GM18499 (cell line): ENCODE measurements at regions not wholly inside any gene's neighbourhood (a gene's known extent, or its start where the extent isn't known, plus 50 kb on each side); places are given as distances from the start of the nearest gene placed in this dataset.

ENCODE experiments used
- ATAC-seq: cut with Tn5 transposase; IDR thresholded peaks from one replicate; pipeline ENCODE4 v1.9.1; 2021; ENCODE audit warnings: moderate number of reproducible peaks; ENCODE audit not compliant: insufficient read depth, unreplicated experiment

- ATAC-seq, result no peak
Measured at GRCh38 chr4:57652779-57653178, 542.6 kb upstream of the IGFBP7 start.

DNA sequence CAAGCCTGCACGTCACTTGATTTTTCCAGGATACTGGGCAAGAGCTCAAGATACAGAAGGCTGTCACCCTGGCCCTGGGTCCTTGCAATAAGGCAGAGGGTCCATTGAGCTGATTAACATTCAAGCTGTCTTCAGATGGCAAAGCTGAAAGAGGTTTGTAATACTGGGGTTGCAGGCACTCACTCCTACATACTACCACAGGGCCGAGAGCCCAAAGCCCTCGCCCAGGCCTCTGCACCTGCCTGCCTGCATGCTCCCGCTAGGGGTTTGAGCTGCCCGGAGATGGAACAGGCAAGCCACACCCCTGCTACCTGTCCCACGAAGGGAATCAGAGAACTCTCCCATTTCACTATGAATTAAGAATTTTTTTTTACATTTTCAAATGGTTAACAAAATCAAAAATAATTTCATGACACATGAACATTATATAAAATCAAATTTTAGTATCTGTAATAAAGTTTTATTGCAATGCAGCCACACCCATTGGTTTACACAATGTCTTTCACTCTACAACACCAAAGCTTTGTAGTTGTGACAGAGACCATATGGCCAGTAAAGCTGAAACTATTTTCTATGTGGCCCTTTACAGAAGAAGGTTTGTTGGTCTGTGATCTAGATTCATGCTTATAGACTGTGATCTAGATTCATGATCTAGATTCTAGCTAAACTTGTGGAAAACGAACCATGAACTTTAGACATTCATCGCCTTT is 530.4 kb upstream of the IGFBP7 start:
- no peak for ATAC-seq

DNA sequence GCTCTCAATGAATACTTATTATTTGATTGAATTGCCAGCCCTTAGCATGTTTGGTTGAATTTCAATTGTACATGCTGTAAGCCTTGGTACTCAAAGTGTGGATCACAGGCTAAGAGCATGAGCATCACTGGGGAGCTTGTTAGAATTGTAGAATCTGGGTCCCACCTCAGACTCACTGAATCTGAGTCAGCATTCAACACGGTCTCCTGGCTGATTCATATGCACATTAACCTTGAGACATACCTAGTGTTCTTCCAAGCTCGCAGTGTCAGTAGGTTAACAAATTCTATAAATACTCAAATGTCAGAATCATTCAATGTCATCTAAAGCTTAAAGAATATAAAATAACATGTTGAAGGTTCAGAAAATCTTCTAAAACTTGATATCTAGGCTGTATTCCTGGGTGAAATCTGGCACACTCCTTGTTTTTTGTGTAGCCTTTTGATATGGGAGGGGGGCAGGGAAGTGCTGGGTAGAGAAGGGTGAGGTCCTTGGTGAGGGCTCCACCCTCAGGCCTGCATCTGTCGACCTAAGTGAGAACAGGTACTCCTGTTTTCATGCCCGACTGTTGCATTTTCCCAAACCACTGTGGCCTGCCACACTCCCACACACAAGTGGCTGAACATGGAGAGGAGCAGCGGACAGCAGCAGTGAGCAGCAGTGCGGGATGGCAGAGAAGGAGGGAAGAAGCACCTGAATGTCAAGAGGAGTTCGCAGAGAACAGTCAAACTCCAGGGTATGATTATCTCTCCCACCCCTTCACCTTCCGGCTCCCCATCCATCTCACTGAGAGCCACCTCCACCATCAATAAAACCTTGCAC is 529.6 kb upstream of the IGFBP7 start:
- ATAC-seq, result no peak

DNA sequence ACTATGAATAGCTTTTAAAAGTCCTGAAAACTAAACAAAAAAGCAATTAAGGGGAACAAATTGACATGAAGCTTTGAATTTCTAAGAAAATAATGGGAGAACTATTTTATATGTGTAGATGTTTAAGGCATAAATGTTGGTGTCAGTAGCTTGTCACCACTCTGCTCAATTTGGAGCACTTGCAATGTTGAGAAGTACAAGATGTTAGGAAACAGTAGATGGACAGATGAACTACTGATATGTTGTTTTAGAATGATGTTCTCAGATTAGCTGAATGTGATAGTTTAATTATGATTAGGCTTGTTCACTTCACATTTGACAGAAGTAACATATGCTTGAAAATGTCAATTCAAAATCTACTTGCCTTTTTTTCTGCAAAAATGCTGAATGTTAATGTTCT is 525.7 kb upstream of the IGFBP7 start:
- no peak for ATAC-seq

- no peak for ATAC-seq
Measured at GRCh38 chr4:57633212-57633859, 523.2 kb upstream of the IGFBP7 start.

- no peak for ATAC-seq
Measured at GRCh38 chr4:57632564-57632963, 522.4 kb upstream of the IGFBP7 start.

DNA sequence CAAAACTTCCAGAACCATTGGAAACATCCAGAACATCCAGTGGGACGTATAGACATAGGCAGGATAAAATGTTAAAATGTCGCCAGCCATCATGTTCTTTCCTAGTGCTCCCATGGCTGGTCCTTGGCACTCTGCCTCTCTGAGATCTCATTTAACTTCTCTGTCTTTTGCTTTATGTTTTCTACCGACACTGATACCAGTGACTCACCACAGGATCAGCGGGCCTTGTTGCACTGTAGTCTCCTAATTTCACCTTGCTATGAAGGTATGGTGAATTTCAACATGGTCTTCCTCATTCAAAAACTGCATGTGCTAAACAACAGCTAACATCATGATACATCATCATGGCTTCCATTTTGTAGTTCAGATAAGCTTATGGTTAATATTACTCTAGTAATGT is 521.0 kb upstream of the IGFBP7 start:
- no peak for ATAC-seq

DNA sequence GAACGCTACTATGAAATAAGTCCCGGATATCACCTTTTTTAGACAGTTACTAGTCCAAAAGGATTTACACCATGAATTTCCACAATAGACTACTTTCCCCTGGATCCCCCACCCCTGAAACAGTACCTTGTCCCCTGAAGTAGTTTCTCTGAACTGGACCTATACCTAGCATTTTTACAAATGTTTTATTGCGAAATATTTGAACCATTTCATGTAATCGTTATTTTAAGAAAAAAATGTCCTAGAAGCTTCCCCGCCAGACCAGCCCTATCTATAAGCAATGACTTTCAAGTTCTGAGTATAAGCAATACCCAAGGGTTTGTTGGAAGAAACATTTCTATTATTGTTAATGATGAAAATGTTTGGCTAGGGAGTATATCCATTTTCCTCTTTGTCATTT is 517.8 kb upstream of the IGFBP7 start:
- ATAC-seq, result no peak

GRCh38 chr4:57614257-57614932 is 504.2 kb upstream of the IGFBP7 start:
- no peak for ATAC-seq

DNA sequence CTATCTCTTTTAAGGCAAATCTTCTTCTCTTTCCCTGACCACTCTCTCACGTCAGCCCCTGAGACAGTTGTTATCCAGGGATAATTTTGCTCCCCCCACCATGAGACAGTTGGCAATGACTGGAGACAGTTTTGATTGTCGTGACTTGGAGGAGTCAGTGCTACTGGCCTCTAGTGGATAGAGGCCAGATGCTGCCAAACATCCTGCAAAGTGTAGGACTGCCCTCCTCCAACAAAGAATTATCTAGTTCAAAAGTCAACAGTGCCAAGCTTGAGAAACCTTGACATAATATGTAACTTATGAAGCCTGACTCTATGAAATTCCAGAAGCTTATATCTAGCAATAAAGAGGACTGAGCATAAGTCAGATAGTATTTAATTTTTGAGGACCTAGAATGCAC is 502.1 kb upstream of the IGFBP7 start:
- ATAC-seq, result no peak

GRCh38 chr4:57607566-57608180 is 497.5 kb upstream of the IGFBP7 start:
- no peak for ATAC-seq

- no peak for ATAC-seq
Measured at GRCh38 chr4:57605376-57605775, 495.2 kb upstream of the IGFBP7 start.

DNA sequence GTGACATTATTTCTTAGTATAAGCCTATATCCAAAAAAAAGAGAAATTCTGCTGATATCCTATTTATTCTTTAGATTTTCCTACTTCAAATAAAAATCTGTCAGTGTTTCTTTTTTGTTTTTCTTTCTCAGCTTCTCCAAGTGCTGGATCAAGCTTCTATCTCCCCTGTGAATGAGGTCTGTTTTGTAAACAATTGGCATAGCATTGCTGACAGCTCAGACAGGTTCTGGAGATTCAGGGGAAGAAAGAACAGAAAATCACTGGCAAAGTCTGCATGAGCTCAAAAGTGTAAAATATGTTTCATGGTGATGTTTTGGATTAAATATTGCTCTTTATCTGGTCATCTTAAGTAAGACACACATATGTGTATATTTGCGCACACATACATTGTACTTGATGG is 492.0 kb upstream of the IGFBP7 start:
- no peak for ATAC-seq

DNA sequence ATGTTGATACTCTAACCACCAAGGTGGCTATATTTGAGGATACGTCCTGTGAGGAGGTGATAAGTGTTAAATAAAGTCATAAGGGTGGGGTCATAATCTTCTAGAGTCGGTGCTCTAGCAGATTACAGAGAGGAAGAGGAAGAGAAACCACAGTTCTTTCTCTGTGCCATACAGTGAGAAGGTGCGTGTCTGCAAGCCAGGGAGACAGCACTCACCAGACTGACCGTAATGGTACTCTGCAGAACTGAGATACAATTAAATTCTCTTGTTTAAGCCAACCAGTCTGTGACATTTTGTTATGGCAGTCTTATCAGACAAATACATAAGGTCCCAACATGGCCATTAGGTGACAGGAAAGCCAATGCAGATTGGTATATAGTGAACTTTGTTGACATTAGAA is 480.9 kb upstream of the IGFBP7 start:
- no peak for ATAC-seq

- ATAC-seq, result no peak
Measured at GRCh38 chr4:57588557-57588956, 478.4 kb upstream of the IGFBP7 start.

DNA sequence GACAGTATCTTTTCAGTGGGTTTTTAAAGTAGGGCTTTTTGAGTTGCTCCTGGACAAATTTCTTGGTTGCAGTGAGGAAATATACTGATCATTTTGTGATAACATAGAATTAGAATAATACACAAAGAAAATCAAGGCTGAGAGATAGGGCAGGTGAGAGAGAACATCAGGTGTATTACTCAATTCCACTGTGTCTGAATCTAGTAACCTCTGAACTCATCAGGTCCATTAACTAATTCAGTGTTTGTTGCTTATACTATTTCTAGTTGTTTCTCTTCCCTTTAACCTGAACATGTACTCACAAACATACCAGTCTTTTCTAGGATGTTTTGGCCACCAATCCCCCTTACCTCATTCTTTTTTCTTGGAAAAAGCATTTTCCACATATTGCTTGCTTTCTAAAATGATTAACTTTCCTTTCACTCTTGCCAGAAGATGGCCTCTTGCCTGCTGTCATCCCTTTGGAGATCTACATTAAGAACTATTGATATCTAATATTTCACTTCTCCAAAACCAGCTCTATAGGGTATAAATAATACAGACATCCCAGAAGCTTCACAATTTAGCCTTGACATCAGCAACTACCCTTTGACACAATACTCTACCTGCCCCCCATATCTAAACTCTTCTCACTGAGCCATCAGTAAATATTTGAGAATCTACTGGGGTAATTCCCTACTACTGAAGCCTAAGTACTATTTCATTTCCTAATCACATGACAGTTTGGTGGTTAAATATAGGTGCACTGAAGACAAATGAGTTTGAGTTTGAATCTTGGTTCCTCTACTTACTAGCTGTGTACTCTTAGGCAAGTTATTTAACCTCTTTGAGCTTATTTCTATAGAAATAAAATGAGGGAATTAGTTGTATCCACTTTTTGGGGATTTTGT is 470.8 kb upstream of the IGFBP7 start:
- no peak for ATAC-seq

- no peak for ATAC-seq
Measured at GRCh38 chr4:57575426-57575825, 465.2 kb upstream of the IGFBP7 start.

- no peak for ATAC-seq
Measured at GRCh38 chr4:57554556-57555092, 444.4 kb upstream of the IGFBP7 start.

GRCh38 chr4:57553728-57554127 is 443.5 kb upstream of the IGFBP7 start:
- ATAC-seq, result no peak
